H9 (cell line): ENCODE measurements at regions not wholly inside any gene's neighbourhood (a gene's known extent, or its start where the extent isn't known, plus 50 kb on each side); places are given as distances from the start of the nearest gene placed in this dataset.
"Not testable (repeated sequence)": the region's sequence is repeated elsewhere in the genome, so short reads cannot be mapped to it uniquely, and the experiment has no call there.

Experiments
- DNase-seq: peaks from one replicate; pipeline ENCODE4 v3.0.0-alpha.2; 2017
- H2AFZ ChIP-seq: one replicate; pipeline ENCODE4 v1.6.1; 2013; ENCODE audit warnings: mild to moderate bottlenecking, low read length, control low read depth, moderate library complexity
- H2AK5ac ChIP-seq: 2 replicates; pipeline ENCODE4 v1.6.1; 2013; ENCODE audit warnings: low read length, control low read depth, mixed read lengths; ENCODE audit not compliant: insufficient read length
- H2BK120ac ChIP-seq: one replicate; pipeline ENCODE4 v1.6.1; 2013; ENCODE audit warnings: low read depth, mild to moderate bottlenecking, low read length, control low read depth, inconsistent platforms; ENCODE audit not compliant: poor library complexity, severe bottlenecking
- H2BK12ac ChIP-seq: 2 replicates; pipeline ENCODE4 v1.6.1; 2013; ENCODE audit warnings: low read length, control low read depth, mixed read lengths, low read depth; ENCODE audit not compliant: insufficient read length
- H2BK15ac ChIP-seq: 2 replicates; pipeline ENCODE4 v1.6.1; 2013; ENCODE audit warnings: low read depth, low read length, control low read depth
- H2BK20ac ChIP-seq: one replicate; pipeline ENCODE4 v1.6.1; 2013; ENCODE audit warnings: low read depth, mild to moderate bottlenecking, low read length, control low read depth, inconsistent platforms; ENCODE audit not compliant: poor library complexity, severe bottlenecking
- H2BK5ac ChIP-seq: 2 replicates; pipeline ENCODE4 v1.6.1; 2013; ENCODE audit warnings: low read length, control low read depth, mixed read lengths; ENCODE audit not compliant: insufficient read length
- H3K14ac ChIP-seq: 2 replicates; pipeline ENCODE4 v1.6.1; 2013; ENCODE audit warnings: low read length, control low read depth; ENCODE audit not compliant: insufficient read depth
- H3K18ac ChIP-seq: 2 replicates; pipeline ENCODE4 v1.6.1; 2013; ENCODE audit warnings: low read depth, mild to moderate bottlenecking, mixed read lengths, low read length, control low read depth; ENCODE audit not compliant: insufficient read length
- H3K23ac ChIP-seq: 2 replicates; pipeline ENCODE4 v1.6.1; 2013; ENCODE audit warnings: low read length, control low read depth, mixed read lengths, low read depth; ENCODE audit not compliant: insufficient read length
- H3K23me2 ChIP-seq: 2 replicates; pipeline ENCODE4 v1.6.1; 2013; ENCODE audit warnings: low read depth, mild to moderate bottlenecking, mixed read lengths, low read length, control low read depth; ENCODE audit not compliant: insufficient read length, poor library complexity, severe bottlenecking
- H3K27ac ChIP-seq: 2 replicates; pipeline ENCODE4 v1.5.1; 2013; ENCODE audit warnings: low read length, control low read depth, mixed read lengths, low read depth; ENCODE audit not compliant: insufficient read length
- H3K27me3 ChIP-seq: 2 replicates; pipeline ENCODE4 v1.6.1; 2013; ENCODE audit warnings: low read length, control low read depth, inconsistent platforms; ENCODE audit not compliant: insufficient read depth
- H3K4ac ChIP-seq: 2 replicates; pipeline ENCODE4 v1.6.1; 2013; ENCODE audit warnings: low read depth, mild to moderate bottlenecking, control low read depth, inconsistent platforms, low read length, moderate library complexity
- H3K4me1 ChIP-seq: 2 replicates; pipeline ENCODE4 v1.6.1; 2013; ENCODE audit warnings: low read length, control low read depth, inconsistent platforms; ENCODE audit not compliant: insufficient read depth
- H3K4me2 ChIP-seq: 2 replicates; pipeline ENCODE4 v1.6.1; 2013; ENCODE audit warnings: low read length, control low read depth, mixed read lengths; ENCODE audit not compliant: insufficient read length, insufficient read depth
- H3K56ac ChIP-seq: 2 replicates; pipeline ENCODE4 v1.6.1; 2013; ENCODE audit warnings: low read depth, mild to moderate bottlenecking, mixed read lengths, low read length, control low read depth; ENCODE audit not compliant: insufficient read length
- H3K79me1 ChIP-seq: 2 replicates; pipeline ENCODE4 v1.6.1; 2013; ENCODE audit warnings: low read depth, mild to moderate bottlenecking, moderate library complexity, low read length, control low read depth, inconsistent platforms; ENCODE audit not compliant: insufficient read depth, poor library complexity, severe bottlenecking
- H3K79me2 ChIP-seq: 2 replicates; pipeline ENCODE4 v1.6.1; 2013; ENCODE audit warnings: low read length, control low read depth, inconsistent platforms; ENCODE audit not compliant: insufficient read depth
- H3K9ac ChIP-seq: 2 replicates; pipeline ENCODE4 v1.6.1; 2013; ENCODE audit warnings: low read length, control low read depth, mixed read lengths; ENCODE audit not compliant: insufficient read length; ENCODE audit errors: extremely low read depth
- H3K9me3 ChIP-seq: one replicate; pipeline ENCODE4 v1.6.1; 2013; ENCODE audit warnings: low read depth, low read length, inconsistent platforms; ENCODE audit not compliant: control insufficient read depth
- H3T11ph ChIP-seq: one replicate; pipeline ENCODE4 v1.6.1; 2013; ENCODE audit warnings: mild to moderate bottlenecking, low read length, control low read depth, inconsistent platforms
- H4K20me1 ChIP-seq: one replicate; pipeline ENCODE4 v1.6.1; 2013; ENCODE audit not compliant: control insufficient read depth, insufficient read length, insufficient read depth
- H4K5ac ChIP-seq: 2 replicates; pipeline ENCODE4 v1.6.1; 2013; ENCODE audit warnings: low read depth, mild to moderate bottlenecking, mixed read lengths, low read length, control low read depth; ENCODE audit not compliant: insufficient read length
- H4K8ac ChIP-seq: replicated peaks from 2 replicates; pipeline ENCODE4 v1.6.1; 2013; ENCODE audit warnings: low read length, control low read depth, mixed read lengths, low read depth; ENCODE audit not compliant: insufficient read length
- H4K91ac ChIP-seq: 2 replicates; pipeline ENCODE4 v1.6.1; 2013; ENCODE audit warnings: low read depth, mild to moderate bottlenecking, moderate library complexity, mixed read lengths, low read length, control low read depth; ENCODE audit not compliant: insufficient read length
- H3K27ac Mint-ChIP-seq, 3 experiments: 2 replicates in 2 of 3; 3 replicates in 1 of 3; pipeline ENCODE4 v1.8.0; 2020 to 2021; ENCODE audit warnings: mixed read lengths in 3 of 3, mild to moderate bottlenecking in 1 of 3, moderate library complexity in 1 of 3
- H3K27me3 Mint-ChIP-seq: 2 replicates; pipeline ENCODE4 v1.8.0; 2021; ENCODE audit warnings: low read depth, mild to moderate bottlenecking, moderate library complexity, mixed read lengths
- H3K36me3 Mint-ChIP-seq, 3 experiments: 2 replicates in 2 of 3; 3 replicates in 1 of 3; pipeline ENCODE4 v1.8.0; 2020 to 2021; ENCODE audit warnings: low read depth in 3 of 3, mixed read lengths in 3 of 3; ENCODE audit not compliant: insufficient read depth in 1 of 3
- H3K4me1 Mint-ChIP-seq, 2 experiments: 2 replicates each; pipeline ENCODE4 v1.8.0; 2020; ENCODE audit warnings: mixed read lengths in 2 of 2
- H3K4me3 Mint-ChIP-seq, 2 experiments: 2 replicates in 1 of 2; 3 replicates in 1 of 2; pipeline ENCODE4 v1.8.0; 2020 to 2021; ENCODE audit warnings: mild to moderate bottlenecking in 2 of 2, mixed read lengths in 2 of 2, moderate library complexity in 1 of 2
- H3K9me3 Mint-ChIP-seq, 2 experiments: 2 replicates in 1 of 2; 3 replicates in 1 of 2; pipeline ENCODE4 v1.8.0; 2020; ENCODE audit warnings: mild to moderate bottlenecking in 2 of 2, mixed read lengths in 2 of 2, moderate library complexity in 1 of 2
- WGBS: extraction: QIAGEN DNeasy Blood & Tissue Kit; methylation state at CpG from one replicate; pipeline ENCODE4 v1.1.7; 2013; ENCODE audit warnings: missing lambda C conversion rate, low lambda C conversion rate, mixed read lengths; ENCODE audit not compliant: insufficient read length; ENCODE audit errors: extremely low coverage; 5-methylcytosine and 5-hydroxymethylcytosine counted together

GRCh38 chr1:148277865-148278279 lies 125.8 kb upstream of the NBPF11 start:
- H4K20me1 ChIP-seq, H4K8ac ChIP-seq, H3K9me3 Mint-ChIP-seq, H2BK15ac ChIP-seq, H3K14ac ChIP-seq, H3K4ac ChIP-seq, H3K36me3 Mint-ChIP-seq, H3K23ac ChIP-seq, H3K79me1 ChIP-seq, H2BK20ac ChIP-seq, H3K4me3 Mint-ChIP-seq, H2AFZ ChIP-seq, H3K27me3 ChIP-seq, H3K27ac ChIP-seq, H3K18ac ChIP-seq, H3K79me2 ChIP-seq, H4K91ac ChIP-seq, H3K56ac ChIP-seq, H3K4me1 ChIP-seq, H3K4me2 ChIP-seq, H2BK5ac ChIP-seq, H2AK5ac ChIP-seq, H3T11ph ChIP-seq, DNase-seq, H2BK120ac ChIP-seq, H2BK12ac ChIP-seq, H3K9me3 ChIP-seq, H3K27ac Mint-ChIP-seq, H3K27me3 Mint-ChIP-seq, H3K23me2 ChIP-seq, H4K5ac ChIP-seq, H3K9ac ChIP-seq: not testable (repeated sequence)
- no CpG with 5 or more reads among the region's 2 CpGs for WGBS
- H3K4me1 Mint-ChIP-seq: peaks cover 18 to 30% of the 10 kb centered on the region in 2 experiments

- not testable (repeated sequence) for H3K56ac ChIP-seq, H2BK12ac ChIP-seq, H3K9ac ChIP-seq, H3K23ac ChIP-seq, H3K4me1 ChIP-seq, H3K27me3 Mint-ChIP-seq, H3K36me3 Mint-ChIP-seq, H3K79me1 ChIP-seq, H2AK5ac ChIP-seq, DNase-seq, H3K27me3 ChIP-seq, H3K27ac Mint-ChIP-seq, H3K9me3 Mint-ChIP-seq, H3K27ac ChIP-seq, H3K23me2 ChIP-seq, H4K5ac ChIP-seq, H3T11ph ChIP-seq, H3K4me2 ChIP-seq, H3K18ac ChIP-seq, H4K20me1 ChIP-seq, H3K4me3 Mint-ChIP-seq, H3K79me2 ChIP-seq, H2BK15ac ChIP-seq, H4K91ac ChIP-seq, H4K8ac ChIP-seq, H3K9me3 ChIP-seq, H2BK5ac ChIP-seq, H2BK20ac ChIP-seq, H3K4ac ChIP-seq, H2BK120ac ChIP-seq, H2AFZ ChIP-seq, H3K14ac ChIP-seq
- peaks cover 19 to 24% of the 10 kb centered on the region in 2 experiments for H3K4me1 Mint-ChIP-seq
- WGBS: no CpG with 5 or more reads among the region's 2 CpGs
These were observed 115.0 kb upstream of the NBPF11 start for GRCh38 chr1:148267066-148267465.
